Liver (tissue), 8 donors: ENCODE measurements at regions not wholly inside any gene's neighbourhood (a gene's known extent, or its start where the extent isn't known, plus 50 kb on each side); places are given as distances from the start of the nearest gene placed in this dataset.

Source experiments
- DNase-seq: peaks from one replicate; pipeline ENCODE4 v3.0.0-alpha.2; 2017; ENCODE audit warnings: low spot score
- H3K27ac ChIP-seq, 2 donors: one replicate each; pipeline ENCODE4 v1.7.0; 2013; ENCODE audit warnings: inconsistent platforms in 2 of 2, low read length in 2 of 2, control low read depth in 1 of 2, low read depth in 1 of 2, mild to moderate bottlenecking in 1 of 2
- H3K27me3 ChIP-seq, 4 donors: one replicate each; pipeline versions ENCODE4 v1.6.1 to v1.7.0; 2013; ENCODE audit warnings: low read length in 3 of 4, inconsistent platforms in 1 of 4, mild to moderate bottlenecking in 1 of 4, moderate library complexity in 1 of 4; ENCODE audit not compliant: control insufficient read depth in 4 of 4, insufficient read depth in 4 of 4
- H3K36me3 ChIP-seq, 4 donors: one replicate each; pipeline versions ENCODE4 v1.6.1 to v1.7.0; 2013; ENCODE audit warnings: low read length in 3 of 4, mild to moderate bottlenecking in 3 of 4, low read depth in 1 of 4, moderate library complexity in 1 of 4; ENCODE audit not compliant: control insufficient read depth in 4 of 4, insufficient read depth in 3 of 4
- H3K4me1 ChIP-seq, 4 donors: one replicate each; pipeline versions ENCODE4 v1.6.1 to v1.7.0; 2013; ENCODE audit warnings: low read length in 3 of 4, mild to moderate bottlenecking in 3 of 4, moderate library complexity in 1 of 4; ENCODE audit not compliant: control insufficient read depth in 4 of 4, insufficient read depth in 4 of 4
- H3K4me3 ChIP-seq, 3 donors: one replicate each; pipeline versions ENCODE4 v1.6.1 to v1.7.0; 2013; ENCODE audit warnings: low read length in 3 of 3, control low read depth in 1 of 3, low read depth in 1 of 3, mild to moderate bottlenecking in 1 of 3
- H3K9ac ChIP-seq, 2 donors: one replicate each; pipeline ENCODE4 v1.7.0; 2013; ENCODE audit warnings: low read length in 2 of 2, mild to moderate bottlenecking in 2 of 2, moderate library complexity in 2 of 2, control low read depth in 1 of 2, low read depth in 1 of 2
- H3K9me3 ChIP-seq, 4 donors: one replicate each; pipeline versions ENCODE4 v1.6.1 to v1.7.0; 2013; ENCODE audit warnings: low read length in 3 of 4; ENCODE audit not compliant: control insufficient read depth in 4 of 4
- CTCF ChIP-seq: fragments of 150-350 bp; IDR thresholded peaks from 2 replicates; pipeline ENCODE4 v1.5.1; 2017; ENCODE audit warnings: improper control_type of control experiment, low read depth, low read length; ENCODE audit not compliant: missing input control
- EGR1 ChIP-seq, 2 donors: IDR thresholded peaks; 2 replicates each; pipeline ENCODE4 v1.6.1; 2016 to 2018; ENCODE audit warnings: antibody characterized with exemption in 2 of 2, low read depth in 2 of 2
- FOXA1 ChIP-seq: IDR thresholded peaks from 2 replicates; pipeline ENCODE4 v1.6.1; 2016; ENCODE audit warnings: antibody characterized with exemption
- FOXA2 ChIP-seq: IDR thresholded peaks from 2 replicates; pipeline ENCODE4 v1.6.1; 2016; ENCODE audit warnings: antibody characterized with exemption
- GABPA ChIP-seq, 2 donors: IDR thresholded peaks in 1 of 2; conservative IDR thresholded peaks in 1 of 2; 2 replicates each; pipeline ENCODE4 v1.6.1; 2016; ENCODE audit warnings: antibody characterized with exemption in 2 of 2, mild to moderate bottlenecking in 1 of 2, moderate library complexity in 1 of 2
- HNF4A ChIP-seq, 2 donors: conservative IDR thresholded peaks; 2 replicates each; pipeline ENCODE4 v1.6.1; 2016; ENCODE audit warnings: antibody characterized with exemption in 2 of 2, mild to moderate bottlenecking in 2 of 2
- HNF4G ChIP-seq: IDR thresholded peaks from 2 replicates; pipeline ENCODE4 v1.6.1; 2016; ENCODE audit warnings: antibody characterized with exemption
- JUND ChIP-seq, 2 donors: IDR thresholded peaks; 2 replicates each; pipeline ENCODE4 v1.6.1; 2016; ENCODE audit warnings: antibody characterized with exemption in 2 of 2
- NR2F2 ChIP-seq: IDR thresholded peaks from 2 replicates; pipeline ENCODE4 v1.6.1; 2016; ENCODE audit warnings: antibody characterized with exemption
- RAD21 ChIP-seq, 2 donors: IDR thresholded peaks; 2 replicates each; pipeline ENCODE4 v1.6.1; 2016; ENCODE audit warnings: antibody characterized with exemption in 2 of 2, mild to moderate bottlenecking in 2 of 2
- RXRA ChIP-seq, 2 donors: IDR thresholded peaks; 2 replicates each; pipeline ENCODE4 v1.6.1; 2017 to 2018; ENCODE audit warnings: antibody characterized with exemption in 2 of 2, mild to moderate bottlenecking in 1 of 2
- SP1 ChIP-seq: IDR thresholded peaks from 2 replicates; pipeline ENCODE4 v1.6.1; 2018; ENCODE audit warnings: antibody characterized with exemption, mild to moderate bottlenecking
- TAF1 ChIP-seq: conservative IDR thresholded peaks from 2 replicates; pipeline ENCODE4 v1.6.1; 2016; ENCODE audit warnings: antibody characterized with exemption, mild to moderate bottlenecking
- YY1 ChIP-seq: IDR thresholded peaks from 2 replicates; pipeline ENCODE4 v1.6.1; 2016; ENCODE audit warnings: antibody characterized with exemption, mild to moderate bottlenecking
- WGBS: extraction: QIAGEN DNeasy Blood & Tissue Kit; methylation state at CpG from one replicate; pipeline ENCODE4 v1.1.7; 2013; 5-methylcytosine and 5-hydroxymethylcytosine counted together
- TF ChIP-seq, protein P1 (sequence below): IDR thresholded peaks from 2 replicates; pipeline ENCODE4 v1.6.1; 2016; ENCODE audit warnings: antibody characterized with exemption
- TF ChIP-seq, protein P2 (sequence below): IDR thresholded peaks from 2 replicates; pipeline ENCODE4 v1.6.1; 2016; ENCODE audit warnings: antibody characterized with exemption
- TF ChIP-seq, protein P3 (sequence below): IDR thresholded peaks from 2 replicates; pipeline ENCODE4 v1.6.1; 2016; ENCODE audit warnings: antibody characterized with exemption
- donor health status: healthy.
- donor health status: healthy.
- donor health status: healthy.
- donor health status: healthy.
- donor health status: healthy.

- H3K4me3 ChIP-seq, result no peak overlapping the region
- H3K9me3 ChIP-seq, result no peaks in the 10 kb centered on the region
- TF ChIP-seq RXRA (IDR thresholded peaks at IDR 0.05) (no peak), YY1 (no peak), GABPA (IDR thresholded peaks at IDR 0.05 in 1 of 2, conservative IDR thresholded peaks at IDR 0.05 in 1 of 2) (no peak), HNF4A (conservative IDR thresholded peaks at IDR 0.05) (no peak), CTCF (no peak), TAF1 (no peak), SP1 (no peak), EGR1 (IDR thresholded peaks at IDR 0.05; ENCODE audit: low read depth in 2 of 2) (no peak), JUND (IDR thresholded peaks at IDR 0.05) (no peak), RAD21 (IDR thresholded peaks at IDR 0.05) (no peak), NR2F2 (no peak)
- TF ChIP-seq, protein P1, sequence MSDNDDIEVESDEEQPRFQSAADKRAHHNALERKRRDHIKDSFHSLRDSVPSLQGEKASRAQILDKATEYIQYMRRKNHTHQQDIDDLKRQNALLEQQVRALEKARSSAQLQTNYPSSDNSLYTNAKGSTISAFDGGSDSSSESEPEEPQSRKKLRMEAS, result no peak
- no peak overlapping the region for H3K27ac ChIP-seq
- WGBS, result 45% methylated on average over 2 of the region's 2 CpGs
- no peaks in the 10 kb centered on the region for H3K36me3 ChIP-seq
- H3K27me3 ChIP-seq, result no peaks in the 10 kb centered on the region
- DNase-seq, result no peak
- H3K4me1 ChIP-seq, result no peaks in the 10 kb centered on the region
- H3K9ac ChIP-seq, result no peak overlapping the region
Measured at GRCh38 chr18:27378431-27379095, 193.5 kb upstream of the CHST9 start.

- H3K9ac ChIP-seq, result no peak overlapping the region
- H3K4me3 ChIP-seq, result no peak overlapping the region
- WGBS, result 82% methylated on average over 1 of the region's 1 CpG
- H3K9me3 ChIP-seq, result no peaks in the 10 kb centered on the region
- H3K27me3 ChIP-seq, result no peaks in the 10 kb centered on the region
- TF ChIP-seq, protein P2, sequence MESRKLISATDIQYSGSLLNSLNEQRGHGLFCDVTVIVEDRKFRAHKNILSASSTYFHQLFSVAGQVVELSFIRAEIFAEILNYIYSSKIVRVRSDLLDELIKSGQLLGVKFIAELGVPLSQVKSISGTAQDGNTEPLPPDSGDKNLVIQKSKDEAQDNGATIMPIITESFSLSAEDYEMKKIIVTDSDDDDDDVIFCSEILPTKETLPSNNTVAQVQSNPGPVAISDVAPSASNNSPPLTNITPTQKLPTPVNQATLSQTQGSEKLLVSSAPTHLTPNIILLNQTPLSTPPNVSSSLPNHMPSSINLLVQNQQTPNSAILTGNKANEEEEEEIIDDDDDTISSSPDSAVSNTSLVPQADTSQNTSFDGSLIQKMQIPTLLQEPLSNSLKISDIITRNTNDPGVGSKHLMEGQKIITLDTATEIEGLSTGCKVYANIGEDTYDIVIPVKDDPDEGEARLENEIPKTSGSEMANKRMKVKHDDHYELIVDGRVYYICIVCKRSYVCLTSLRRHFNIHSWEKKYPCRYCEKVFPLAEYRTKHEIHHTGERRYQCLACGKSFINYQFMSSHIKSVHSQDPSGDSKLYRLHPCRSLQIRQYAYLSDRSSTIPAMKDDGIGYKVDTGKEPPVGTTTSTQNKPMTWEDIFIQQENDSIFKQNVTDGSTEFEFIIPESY, result no peak
- TF ChIP-seq EGR1 (IDR thresholded peaks at IDR 0.05; ENCODE audit: low read depth in 2 of 2) (no peak), HNF4G (no peak), YY1 (no peak), FOXA2 (no peak), GABPA (IDR thresholded peaks at IDR 0.05 in 1 of 2, conservative IDR thresholded peaks at IDR 0.05 in 1 of 2) (no peak), FOXA1 (no peak), SP1 (no peak), RAD21 (IDR thresholded peaks at IDR 0.05) (no peak)
- TF ChIP-seq, protein P1, result no peak
- TF ChIP-seq, protein P3, sequence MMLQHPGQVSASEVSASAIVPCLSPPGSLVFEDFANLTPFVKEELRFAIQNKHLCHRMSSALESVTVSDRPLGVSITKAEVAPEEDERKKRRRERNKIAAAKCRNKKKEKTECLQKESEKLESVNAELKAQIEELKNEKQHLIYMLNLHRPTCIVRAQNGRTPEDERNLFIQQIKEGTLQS, result no peak
- H3K36me3 ChIP-seq, result no peaks in the 10 kb centered on the region
- DNase-seq, result no peak
- no peak overlapping the region for H3K27ac ChIP-seq
- no peaks in the 10 kb centered on the region for H3K4me1 ChIP-seq
Measured at GRCh38 chr18:27377251-27377650, 192.1 kb upstream of the CHST9 start.
